ENCODE measurements at regions not wholly inside any gene's neighbourhood (a gene's known extent, or its start where the extent isn't known, plus 50 kb on each side); places are given as distances from the start of the nearest gene placed in this dataset.

GRCh38 chr9:90053027-90053426 lies 448.2 kb downstream of the GADD45G start:
- TF ChIP-seq CTCF (IDR thresholded peaks at IDR 0.05; ENCODE audit: low read depth, low read length), result peak; percentile 7; the same call in 1 of the 2 replicates
- POLR2A ChIA-PET, result no interaction called here
- Histone ChIP-seq H3K27me3 (ENCODE audit: control insufficient read depth, insufficient read depth, low read length) (no peaks in the 10 kb centered on the region), H3K4me3 (ENCODE audit: low read depth, low read length) (no peak overlapping the region), H3K27ac (ENCODE audit: low read depth, low read length) (no peak overlapping the region), H3K9me3 (ENCODE audit: control insufficient read depth, insufficient read depth, low read length) (no peaks in the 10 kb centered on the region)
- no peak for DNase-seq (ENCODE audit: low read depth, low spot score)
- CTCF ChIA-PET, result no interaction called here

GRCh38 chr9:90054810-90055209 lies 450.0 kb downstream of the GADD45G start:
- H3K27ac ChIP-seq (ENCODE audit: low read depth, low read length), result no peak overlapping the region
- ChIA-PET POLR2A (no interaction called here), CTCF (no interaction called here)
- DNase-seq (ENCODE audit: low read depth, low spot score), result no peak
- no peaks in the 10 kb centered on the region for H3K9me3 ChIP-seq (ENCODE audit: control insufficient read depth, insufficient read depth, low read length)
- TF ChIP-seq CTCF (IDR thresholded peaks at IDR 0.05; ENCODE audit: low read depth, low read length), result no peak
- no peaks in the 10 kb centered on the region for H3K27me3 ChIP-seq (ENCODE audit: control insufficient read depth, insufficient read depth, low read length)
- no peak overlapping the region for H3K4me3 ChIP-seq (ENCODE audit: low read depth, low read length)

DNA sequence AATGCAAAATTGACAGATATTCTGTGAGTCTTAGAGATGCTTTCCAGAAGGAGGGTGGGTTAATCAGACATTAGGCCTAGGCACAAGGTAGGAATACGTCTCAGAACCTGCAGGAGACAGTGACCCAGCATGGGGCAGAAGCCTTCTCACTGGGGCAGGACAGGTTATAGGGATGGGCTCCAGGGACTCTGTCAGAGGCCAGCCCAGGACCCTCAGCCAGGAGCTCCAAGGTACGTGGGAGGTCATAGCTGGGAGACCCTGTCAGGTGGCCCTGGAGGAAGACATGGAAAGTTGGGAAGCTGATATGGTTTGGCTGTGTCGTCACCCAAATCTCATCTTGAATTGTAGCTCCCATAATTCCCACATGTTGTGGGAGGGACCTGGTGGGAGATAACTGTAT lies 450.4 kb downstream of the GADD45G start:
- no peak for TF ChIP-seq CTCF (IDR thresholded peaks at IDR 0.05; ENCODE audit: low read depth, low read length)
- ChIA-PET CTCF (no interaction called here), POLR2A (no interaction called here)
- Histone ChIP-seq H3K27ac (ENCODE audit: low read depth, low read length) (no peak overlapping the region), H3K27me3 (ENCODE audit: control insufficient read depth, insufficient read depth, low read length) (no peaks in the 10 kb centered on the region), H3K4me3 (ENCODE audit: low read depth, low read length) (no peak overlapping the region), H3K9me3 (ENCODE audit: control insufficient read depth, insufficient read depth, low read length) (no peaks in the 10 kb centered on the region)
- no peak for DNase-seq (ENCODE audit: low read depth, low spot score)

DNA sequence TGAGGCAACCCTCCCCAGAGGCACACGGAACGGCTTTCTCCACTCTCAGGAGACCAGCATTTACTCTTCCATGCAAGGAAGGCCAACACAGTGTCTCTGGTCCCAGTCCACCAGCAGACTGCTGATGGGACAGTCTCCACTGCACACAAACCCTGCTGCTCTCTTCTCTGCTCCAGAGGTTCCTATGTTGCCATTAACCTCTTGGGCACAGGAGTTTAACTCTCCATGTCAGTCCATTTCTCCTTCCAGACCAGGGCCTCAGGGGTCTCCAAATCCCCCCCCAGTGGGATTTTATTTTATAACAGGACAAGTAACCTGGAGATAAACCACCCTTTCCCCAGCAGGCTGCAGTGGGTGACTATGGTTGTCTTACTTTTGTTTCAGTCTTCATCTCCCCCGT lies 452.5 kb downstream of the GADD45G start:
- TF ChIP-seq CTCF (IDR thresholded peaks at IDR 0.05; ENCODE audit: low read depth, low read length), result no peak
- CTCF ChIA-PET, result no interaction called here
- H3K4me3 ChIP-seq (ENCODE audit: low read depth, low read length), result no peak overlapping the region

GRCh38 chr9:90058182-90058763 lies 453.5 kb downstream of the GADD45G start:
- DNase-seq (ENCODE audit: low read depth, low spot score), result no peak
- Histone ChIP-seq H3K9me3 (ENCODE audit: control insufficient read depth, insufficient read depth, low read length) (no peaks in the 10 kb centered on the region), H3K4me3 (ENCODE audit: low read depth, low read length) (no peak overlapping the region), H3K27ac (ENCODE audit: low read depth, low read length) (no peak overlapping the region), H3K27me3 (ENCODE audit: control insufficient read depth, insufficient read depth, low read length) (no peaks in the 10 kb centered on the region)
- ChIA-PET POLR2A (no interaction called here), CTCF (no interaction called here)
- no peak for TF ChIP-seq CTCF (IDR thresholded peaks at IDR 0.05; ENCODE audit: low read depth, low read length)

More for the DNA sequence above, 452.5 kb downstream of the GADD45G start:
- no peak for DNase-seq (ENCODE audit: low read depth, low spot score)
- POLR2A ChIA-PET, result no interaction called here
- Histone ChIP-seq H3K27ac (ENCODE audit: low read depth, low read length) (no peak overlapping the region), H3K9me3 (ENCODE audit: control insufficient read depth, insufficient read depth, low read length) (no peaks in the 10 kb centered on the region), H3K27me3 (ENCODE audit: control insufficient read depth, insufficient read depth, low read length) (no peaks in the 10 kb centered on the region)

All from AG04450 (cell line).